ENCODE measurements at regions not wholly inside any gene's neighbourhood (a gene's known extent, or its start where the extent isn't known, plus 50 kb on each side); places are given as distances from the start of the nearest gene placed in this dataset.

- no peak overlapping the region for H3K4me3 ChIP-seq (ENCODE audit: low read length in 2 of 2)
- no peaks in the 10 kb centered on the region for H3K36me3 ChIP-seq (ENCODE audit: control insufficient read depth in 2 of 2, insufficient read depth in 2 of 2, low read length in 2 of 2)
- H3K9ac ChIP-seq (ENCODE audit: low read depth in 1 of 2, low read length in 2 of 2), result no peak overlapping the region
- H3K4me1 ChIP-seq (ENCODE audit: control insufficient read depth in 2 of 2, insufficient read depth in 2 of 2, low read length in 2 of 2), result peaks cover 0 to 2% of the 10 kb centered on the region in 2 donors
- H3K27ac ChIP-seq (ENCODE audit: low read depth in 2 of 2, low read length in 2 of 2), result no peak overlapping the region
- H3K9me3 ChIP-seq (ENCODE audit: control insufficient read depth in 2 of 2, low read length in 2 of 2), result no peaks in the 10 kb centered on the region
- no peaks in the 10 kb centered on the region for H3K27me3 ChIP-seq (ENCODE audit: control insufficient read depth in 2 of 2, insufficient read depth in 2 of 2, low read length in 2 of 2)
Observed at GRCh38 chr3:159845737-159846136, 142.9 kb upstream of the IL12A start.

- no peak overlapping the region for H3K9ac ChIP-seq (ENCODE audit: low read depth in 1 of 2, low read length in 2 of 2)
Observed at GRCh38 chr3:159846255-159846654, 142.4 kb upstream of the IL12A start.

GRCh38 chr3:159848348-159849118 is 140.1 kb upstream of the IL12A start:
- Histone ChIP-seq H3K4me3 (ENCODE audit: low read length in 2 of 2) (no peak overlapping the region), H3K36me3 (ENCODE audit: control insufficient read depth in 2 of 2, insufficient read depth in 2 of 2, low read length in 2 of 2) (no peaks in the 10 kb centered on the region), H3K9ac (ENCODE audit: low read depth in 1 of 2, low read length in 2 of 2) (no peak overlapping the region), H3K9me3 (ENCODE audit: control insufficient read depth in 2 of 2, low read length in 2 of 2) (no peaks in the 10 kb centered on the region), H3K4me1 (ENCODE audit: control insufficient read depth in 2 of 2, insufficient read depth in 2 of 2, low read length in 2 of 2) (peaks cover 2 to 6% of the 10 kb centered on the region in 2 donors), H3K27me3 (ENCODE audit: control insufficient read depth in 2 of 2, insufficient read depth in 2 of 2, low read length in 2 of 2) (no peaks in the 10 kb centered on the region), H3K27ac (ENCODE audit: low read depth in 2 of 2, low read length in 2 of 2) (no peak overlapping the region)

More at GRCh38 chr3:159846255-159846654, 142.4 kb upstream of the IL12A start:
- Histone ChIP-seq H3K9me3 (ENCODE audit: control insufficient read depth in 2 of 2, low read length in 2 of 2) (no peaks in the 10 kb centered on the region), H3K4me1 (ENCODE audit: control insufficient read depth in 2 of 2, insufficient read depth in 2 of 2, low read length in 2 of 2) (peaks cover 0 to 2% of the 10 kb centered on the region in 2 donors), H3K36me3 (ENCODE audit: control insufficient read depth in 2 of 2, insufficient read depth in 2 of 2, low read length in 2 of 2) (no peaks in the 10 kb centered on the region), H3K27ac (ENCODE audit: low read depth in 2 of 2, low read length in 2 of 2) (no peak overlapping the region), H3K27me3 (ENCODE audit: control insufficient read depth in 2 of 2, insufficient read depth in 2 of 2, low read length in 2 of 2) (no peaks in the 10 kb centered on the region), H3K4me3 (ENCODE audit: low read length in 2 of 2) (no peak overlapping the region)

DNA sequence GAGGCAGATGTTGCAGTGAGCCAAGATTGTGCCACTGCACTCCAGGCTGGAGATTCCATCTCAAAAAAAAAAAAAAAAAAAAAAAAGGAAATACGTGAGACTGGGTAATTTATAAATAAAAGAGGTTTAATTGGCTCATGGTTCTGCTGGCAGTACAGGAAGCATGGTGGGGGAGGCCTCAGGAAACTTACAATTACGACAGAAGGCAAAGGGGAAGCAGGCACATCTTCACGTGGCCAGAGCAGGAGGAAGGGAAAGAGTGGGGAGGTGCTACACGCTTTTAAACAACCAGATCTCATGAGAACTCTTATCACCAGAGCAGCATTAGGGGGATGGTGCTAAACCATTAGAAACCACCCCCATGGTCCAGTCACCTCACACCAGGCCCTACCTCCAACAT is 138.2 kb upstream of the IL12A start:
- Histone ChIP-seq H3K4me1 (ENCODE audit: control insufficient read depth in 2 of 2, insufficient read depth in 2 of 2, low read length in 2 of 2) (peaks cover 2 to 4% of the 10 kb centered on the region in 2 donors), H3K36me3 (ENCODE audit: control insufficient read depth in 2 of 2, insufficient read depth in 2 of 2, low read length in 2 of 2) (no peaks in the 10 kb centered on the region), H3K27ac (ENCODE audit: low read depth in 2 of 2, low read length in 2 of 2) (no peak overlapping the region), H3K4me3 (ENCODE audit: low read length in 2 of 2) (no peak overlapping the region), H3K9ac (ENCODE audit: low read depth in 1 of 2, low read length in 2 of 2) (no peak overlapping the region), H3K27me3 (ENCODE audit: control insufficient read depth in 2 of 2, insufficient read depth in 2 of 2, low read length in 2 of 2) (no peaks in the 10 kb centered on the region), H3K9me3 (ENCODE audit: control insufficient read depth in 2 of 2, low read length in 2 of 2) (no peaks in the 10 kb centered on the region)

GRCh38 chr3:159852266-159852665 is 136.4 kb upstream of the IL12A start:
- peak overlapping the region; percentile 63 to 68 for H3K27ac ChIP-seq (ENCODE audit: low read depth in 2 of 2, low read length in 2 of 2)
- no peaks in the 10 kb centered on the region for H3K36me3 ChIP-seq (ENCODE audit: control insufficient read depth in 2 of 2, insufficient read depth in 2 of 2, low read length in 2 of 2)
- H3K4me1 ChIP-seq (ENCODE audit: control insufficient read depth in 2 of 2, insufficient read depth in 2 of 2, low read length in 2 of 2), result peaks cover 2 to 4% of the 10 kb centered on the region in 2 donors
- H3K9ac ChIP-seq (ENCODE audit: low read depth in 1 of 2, low read length in 2 of 2), result peak overlapping the region in 1 of 2 donors; percentile 12
- H3K9me3 ChIP-seq (ENCODE audit: control insufficient read depth in 2 of 2, low read length in 2 of 2), result no peaks in the 10 kb centered on the region
- peak overlapping the region in 1 of 2 donors; percentile 9 for H3K4me3 ChIP-seq (ENCODE audit: low read length in 2 of 2)
- no peaks in the 10 kb centered on the region for H3K27me3 ChIP-seq (ENCODE audit: control insufficient read depth in 2 of 2, insufficient read depth in 2 of 2, low read length in 2 of 2)

- Histone ChIP-seq H3K4me1 (ENCODE audit: control insufficient read depth in 2 of 2, insufficient read depth in 2 of 2, low read length in 2 of 2) (peaks cover 2 to 4% of the 10 kb centered on the region in 2 donors), H3K27me3 (ENCODE audit: control insufficient read depth in 2 of 2, insufficient read depth in 2 of 2, low read length in 2 of 2) (no peaks in the 10 kb centered on the region), H3K27ac (ENCODE audit: low read depth in 2 of 2, low read length in 2 of 2) (peak overlapping the region; percentile 63 to 68), H3K36me3 (ENCODE audit: control insufficient read depth in 2 of 2, insufficient read depth in 2 of 2, low read length in 2 of 2) (no peaks in the 10 kb centered on the region), H3K9me3 (ENCODE audit: control insufficient read depth in 2 of 2, low read length in 2 of 2) (no peaks in the 10 kb centered on the region), H3K9ac (ENCODE audit: low read depth in 1 of 2, low read length in 2 of 2) (peak overlapping the region in 1 of 2 donors; percentile 12), H3K4me3 (ENCODE audit: low read length in 2 of 2) (peak overlapping the region in 1 of 2 donors; percentile 9)
Observed at GRCh38 chr3:159852821-159853505, 135.7 kb upstream of the IL12A start.

DNA sequence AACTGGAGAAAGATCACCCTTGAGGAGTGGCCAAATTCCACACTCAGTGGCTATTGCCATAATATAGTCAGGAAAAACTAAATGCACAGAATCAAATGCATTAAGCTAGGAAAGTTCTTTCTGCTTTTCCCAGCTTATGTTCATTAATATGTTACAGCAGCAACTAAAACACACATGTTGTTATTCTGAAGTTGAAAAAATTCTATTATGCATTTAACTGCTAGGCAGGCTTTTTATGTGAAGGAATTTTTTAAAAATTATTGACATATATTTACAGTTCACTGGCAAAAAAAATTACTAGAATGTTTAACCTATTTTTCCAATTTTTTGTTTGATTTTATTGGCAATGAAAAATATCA is 135.2 kb upstream of the IL12A start:
- Histone ChIP-seq H3K4me1 (ENCODE audit: control insufficient read depth in 2 of 2, insufficient read depth in 2 of 2, low read length in 2 of 2) (peaks cover 2 to 4% of the 10 kb centered on the region in 2 donors), H3K9ac (ENCODE audit: low read depth in 1 of 2, low read length in 2 of 2) (no peak overlapping the region), H3K27me3 (ENCODE audit: control insufficient read depth in 2 of 2, insufficient read depth in 2 of 2, low read length in 2 of 2) (no peaks in the 10 kb centered on the region), H3K4me3 (ENCODE audit: low read length in 2 of 2) (no peak overlapping the region), H3K27ac (ENCODE audit: low read depth in 2 of 2, low read length in 2 of 2) (no peak overlapping the region), H3K36me3 (ENCODE audit: control insufficient read depth in 2 of 2, insufficient read depth in 2 of 2, low read length in 2 of 2) (no peaks in the 10 kb centered on the region), H3K9me3 (ENCODE audit: control insufficient read depth in 2 of 2, low read length in 2 of 2) (no peaks in the 10 kb centered on the region)

DNA sequence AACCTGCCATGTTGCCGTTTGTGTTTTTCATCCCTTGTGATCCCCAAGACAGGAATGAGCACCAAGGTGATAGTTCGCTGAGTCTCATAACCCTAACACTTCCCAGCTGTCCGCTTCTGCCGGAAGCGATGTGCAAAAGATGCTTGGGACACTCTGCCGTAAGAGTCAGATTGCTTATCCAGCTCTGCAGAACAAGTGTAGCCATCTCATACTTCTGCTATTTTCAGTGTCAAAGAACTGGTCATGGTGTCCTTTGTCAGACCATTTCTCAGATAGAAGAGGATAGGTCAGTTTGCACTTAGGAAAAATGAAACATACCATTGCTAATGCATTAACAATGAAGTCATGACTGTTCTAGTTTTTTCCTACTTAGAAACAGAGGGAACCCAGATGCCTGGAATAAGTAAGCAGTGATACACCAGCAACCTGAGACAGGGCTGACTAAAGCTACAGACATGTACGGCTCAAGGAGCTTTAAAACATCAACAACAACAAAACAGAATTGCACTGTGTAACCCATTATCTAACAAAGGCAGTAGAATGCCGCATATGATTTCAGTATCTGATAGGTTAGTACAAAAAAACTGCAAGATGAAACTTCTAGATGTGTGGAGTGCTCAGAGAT is 134.0 kb upstream of the IL12A start:
- peak overlapping the region in 1 of 2 donors; percentile 20 for H3K4me3 ChIP-seq (ENCODE audit: low read length in 2 of 2)
- no peak overlapping the region for H3K9ac ChIP-seq (ENCODE audit: low read depth in 1 of 2, low read length in 2 of 2)
- H3K4me1 ChIP-seq (ENCODE audit: control insufficient read depth in 2 of 2, insufficient read depth in 2 of 2, low read length in 2 of 2), result peaks cover 2 to 4% of the 10 kb centered on the region in 2 donors
- H3K27me3 ChIP-seq (ENCODE audit: control insufficient read depth in 2 of 2, insufficient read depth in 2 of 2, low read length in 2 of 2), result no peaks in the 10 kb centered on the region
- H3K27ac ChIP-seq (ENCODE audit: low read depth in 2 of 2, low read length in 2 of 2), result peak overlapping the region in 1 of 2 donors; percentile 27
- H3K9me3 ChIP-seq (ENCODE audit: control insufficient read depth in 2 of 2, low read length in 2 of 2), result no peaks in the 10 kb centered on the region
- no peaks in the 10 kb centered on the region for H3K36me3 ChIP-seq (ENCODE audit: control insufficient read depth in 2 of 2, insufficient read depth in 2 of 2, low read length in 2 of 2)

DNA sequence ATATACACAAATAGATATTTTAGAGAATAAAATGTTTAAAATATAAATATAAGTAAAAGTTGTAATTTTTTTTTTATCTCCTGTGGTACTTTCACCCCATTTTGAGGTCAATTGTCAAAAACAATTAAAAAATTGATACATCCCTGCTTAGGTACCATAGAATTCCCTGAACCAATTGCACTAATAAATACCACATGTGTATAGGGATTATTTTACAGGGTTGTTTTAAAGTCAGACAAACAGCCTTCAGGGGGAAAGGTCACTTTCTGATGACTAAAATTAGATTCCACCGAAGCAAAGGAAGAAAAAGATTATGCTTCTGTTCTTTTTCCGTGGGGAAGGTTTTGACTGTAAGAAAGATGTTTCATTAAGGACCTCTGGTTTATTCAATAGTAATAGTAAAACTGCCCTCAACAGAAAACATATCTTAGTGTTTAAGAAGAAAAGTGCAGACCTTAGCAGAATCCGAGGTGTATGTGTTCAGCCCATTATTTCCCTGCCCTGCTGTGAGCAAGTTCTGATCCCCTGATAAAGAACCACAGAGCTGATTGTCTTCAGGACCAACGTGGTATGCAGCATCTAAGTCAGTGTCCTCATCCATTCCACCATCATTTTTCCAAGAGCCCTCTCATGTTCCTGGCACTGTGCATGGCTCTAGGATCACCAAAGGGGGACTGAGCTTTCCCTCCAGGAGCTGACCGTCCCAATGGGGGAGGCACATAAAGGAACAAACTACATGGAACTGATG is 132.9 kb upstream of the IL12A start:
- H3K27me3 ChIP-seq (ENCODE audit: control insufficient read depth in 2 of 2, insufficient read depth in 2 of 2, low read length in 2 of 2), result no peaks in the 10 kb centered on the region
- H3K9ac ChIP-seq (ENCODE audit: low read depth in 1 of 2, low read length in 2 of 2), result no peak overlapping the region
- H3K9me3 ChIP-seq (ENCODE audit: control insufficient read depth in 2 of 2, low read length in 2 of 2), result no peaks in the 10 kb centered on the region
- H3K27ac ChIP-seq (ENCODE audit: low read depth in 2 of 2, low read length in 2 of 2), result no peak overlapping the region
- peaks cover 2 to 4% of the 10 kb centered on the region in 2 donors for H3K4me1 ChIP-seq (ENCODE audit: control insufficient read depth in 2 of 2, insufficient read depth in 2 of 2, low read length in 2 of 2)
- no peaks in the 10 kb centered on the region for H3K36me3 ChIP-seq (ENCODE audit: control insufficient read depth in 2 of 2, insufficient read depth in 2 of 2, low read length in 2 of 2)
- H3K4me3 ChIP-seq (ENCODE audit: low read length in 2 of 2), result no peak overlapping the region

Data from mucosa of rectum (tissue), 2 donors.